PC-9 (cell line): ENCODE measurements at regions not wholly inside any gene's neighbourhood (a gene's known extent, or its start where the extent isn't known, plus 50 kb on each side); places are given as distances from the start of the nearest gene placed in this dataset.

Source experiments
- EZH2 ChIP-seq: fragments of 200-600 bp; sonication (generic); IDR thresholded peaks from 2 replicates; pipeline ENCODE4 v1.8.0; 2017; ENCODE audit warnings: antibody characterized with exemption, low read depth
- TF ChIP-seq, protein P1 (sequence below): fragments of 200-600 bp; sonication (generic); conservative IDR thresholded peaks from 2 replicates; pipeline ENCODE4 v1.6.1; 2017; ENCODE audit warnings: mixed run types, antibody characterized with exemption, mild to moderate bottlenecking, moderate library complexity

DNA sequence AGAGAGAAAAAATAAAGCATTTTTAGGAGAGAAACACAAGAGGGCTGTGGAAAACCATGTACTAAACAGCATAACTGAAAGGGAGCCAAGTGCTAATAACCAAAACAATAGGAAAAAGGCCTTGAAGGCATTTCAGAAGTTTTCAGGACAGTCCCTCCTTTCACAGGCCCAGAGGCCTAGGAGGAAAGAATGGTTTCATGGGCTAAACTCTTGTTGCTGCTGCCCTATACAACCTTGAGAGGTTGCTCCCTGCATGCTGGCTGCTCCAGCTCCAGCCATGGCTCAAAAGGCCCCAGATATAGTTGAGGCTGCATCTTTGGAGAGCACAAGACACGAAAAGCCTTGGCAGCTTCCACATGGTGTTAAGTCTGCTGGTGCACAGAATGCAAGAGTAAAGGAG lies 267.4 kb upstream of the LRP1B start:
- TF ChIP-seq, protein P1, sequence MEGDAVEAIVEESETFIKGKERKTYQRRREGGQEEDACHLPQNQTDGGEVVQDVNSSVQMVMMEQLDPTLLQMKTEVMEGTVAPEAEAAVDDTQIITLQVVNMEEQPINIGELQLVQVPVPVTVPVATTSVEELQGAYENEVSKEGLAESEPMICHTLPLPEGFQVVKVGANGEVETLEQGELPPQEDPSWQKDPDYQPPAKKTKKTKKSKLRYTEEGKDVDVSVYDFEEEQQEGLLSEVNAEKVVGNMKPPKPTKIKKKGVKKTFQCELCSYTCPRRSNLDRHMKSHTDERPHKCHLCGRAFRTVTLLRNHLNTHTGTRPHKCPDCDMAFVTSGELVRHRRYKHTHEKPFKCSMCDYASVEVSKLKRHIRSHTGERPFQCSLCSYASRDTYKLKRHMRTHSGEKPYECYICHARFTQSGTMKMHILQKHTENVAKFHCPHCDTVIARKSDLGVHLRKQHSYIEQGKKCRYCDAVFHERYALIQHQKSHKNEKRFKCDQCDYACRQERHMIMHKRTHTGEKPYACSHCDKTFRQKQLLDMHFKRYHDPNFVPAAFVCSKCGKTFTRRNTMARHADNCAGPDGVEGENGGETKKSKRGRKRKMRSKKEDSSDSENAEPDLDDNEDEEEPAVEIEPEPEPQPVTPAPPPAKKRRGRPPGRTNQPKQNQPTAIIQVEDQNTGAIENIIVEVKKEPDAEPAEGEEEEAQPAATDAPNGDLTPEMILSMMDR: no peak
- no peak for TF ChIP-seq EZH2
